GM18907 (cell line): ENCODE measurements at regions not wholly inside any gene's neighbourhood (a gene's known extent, or its start where the extent isn't known, plus 50 kb on each side); places are given as distances from the start of the nearest gene placed in this dataset.
A peak's percentile ranks its signal among the peaks of the same experiment; 100 is the strongest.
"Not testable (repeated sequence)": the region's sequence is repeated elsewhere in the genome, so short reads cannot be mapped to it uniquely, and the experiment has no call there.

Experiments
- ATAC-seq: cut with Tn5 transposase; IDR thresholded peaks from one replicate; pipeline ENCODE4 v1.9.1; 2021; ENCODE audit warnings: mild to moderate bottlenecking, moderate library complexity; ENCODE audit not compliant: unreplicated experiment

DNA sequence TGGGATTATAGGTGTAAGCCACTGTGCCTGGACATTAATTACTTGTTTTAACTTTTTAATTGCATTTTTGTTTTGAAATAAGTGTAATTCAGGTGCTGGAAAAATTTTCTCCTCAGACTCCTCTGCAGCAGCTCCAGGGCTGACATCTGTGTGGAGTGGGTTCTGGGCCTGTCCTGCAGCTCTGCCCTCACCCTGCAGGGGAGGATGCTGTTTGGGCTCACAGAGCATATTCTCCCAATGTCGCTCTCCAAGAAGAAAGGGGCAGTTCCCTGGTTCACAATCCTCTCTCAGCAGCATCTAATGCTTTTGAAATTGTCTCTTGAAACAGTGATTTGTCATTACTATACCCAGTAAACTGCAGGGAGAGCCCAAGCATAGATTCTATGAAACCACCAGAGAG, 995.7 kb downstream of the TMEM121 start:
- not testable (repeated sequence) for ATAC-seq

DNA sequence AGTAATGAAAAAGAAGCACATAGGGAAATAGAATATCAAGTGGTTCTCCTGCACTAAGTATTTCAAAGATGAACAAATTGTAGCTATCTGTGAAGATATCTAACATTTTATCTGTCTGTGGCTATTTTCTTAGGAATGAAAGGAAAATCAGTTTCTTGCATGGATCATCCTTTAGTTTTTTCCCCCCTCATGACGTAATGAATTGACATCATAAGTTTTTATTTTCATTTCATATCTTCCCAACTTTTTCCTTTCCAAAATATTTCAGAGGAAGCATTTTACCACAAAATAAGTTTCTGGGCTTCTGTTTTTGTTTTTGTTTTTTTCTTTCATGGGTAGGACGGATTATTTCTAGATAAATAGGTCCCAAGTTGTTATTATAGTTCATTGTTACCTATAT, 996.6 kb downstream of the TMEM121 start:
- no peak for ATAC-seq

DNA sequence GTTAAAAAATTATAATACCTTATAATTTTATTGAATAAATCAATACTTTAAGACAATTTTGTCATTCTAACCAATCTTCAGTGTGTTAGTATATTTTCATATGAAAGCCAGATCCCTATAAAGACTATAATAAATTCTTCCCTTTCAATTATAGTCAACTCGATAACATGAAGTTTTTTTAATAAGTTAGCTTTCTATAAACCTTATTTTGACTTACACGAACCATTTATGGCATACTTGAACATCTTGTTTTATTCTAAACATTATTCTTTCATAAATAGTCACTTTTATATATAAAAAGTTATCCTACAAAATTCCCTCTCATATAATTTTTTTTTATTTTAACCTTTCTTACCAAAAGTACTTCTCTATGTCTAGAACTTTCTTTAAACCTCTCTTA, 1002.3 kb downstream of the TMEM121 start:
- ATAC-seq, result no peak

DNA sequence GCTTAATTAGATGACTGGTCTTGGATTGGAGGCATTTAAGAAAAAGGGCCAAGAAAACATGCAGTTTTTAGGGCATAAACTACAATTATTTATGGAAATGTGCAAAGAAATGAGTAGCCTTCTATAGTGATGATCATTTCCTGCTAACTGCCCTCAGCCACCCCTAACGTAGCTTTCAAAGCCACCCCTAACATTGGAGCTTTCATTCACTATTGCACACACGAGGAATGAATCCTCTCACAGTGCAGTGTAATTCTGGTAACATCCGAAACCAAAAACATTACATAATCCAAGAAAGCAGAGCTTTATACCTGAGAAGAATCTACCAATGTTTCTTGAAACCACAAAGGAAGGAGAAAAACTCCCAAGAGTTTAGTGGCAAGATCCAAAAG, 1003.6 kb downstream of the TMEM121 start:
- ATAC-seq, result no peak

DNA sequence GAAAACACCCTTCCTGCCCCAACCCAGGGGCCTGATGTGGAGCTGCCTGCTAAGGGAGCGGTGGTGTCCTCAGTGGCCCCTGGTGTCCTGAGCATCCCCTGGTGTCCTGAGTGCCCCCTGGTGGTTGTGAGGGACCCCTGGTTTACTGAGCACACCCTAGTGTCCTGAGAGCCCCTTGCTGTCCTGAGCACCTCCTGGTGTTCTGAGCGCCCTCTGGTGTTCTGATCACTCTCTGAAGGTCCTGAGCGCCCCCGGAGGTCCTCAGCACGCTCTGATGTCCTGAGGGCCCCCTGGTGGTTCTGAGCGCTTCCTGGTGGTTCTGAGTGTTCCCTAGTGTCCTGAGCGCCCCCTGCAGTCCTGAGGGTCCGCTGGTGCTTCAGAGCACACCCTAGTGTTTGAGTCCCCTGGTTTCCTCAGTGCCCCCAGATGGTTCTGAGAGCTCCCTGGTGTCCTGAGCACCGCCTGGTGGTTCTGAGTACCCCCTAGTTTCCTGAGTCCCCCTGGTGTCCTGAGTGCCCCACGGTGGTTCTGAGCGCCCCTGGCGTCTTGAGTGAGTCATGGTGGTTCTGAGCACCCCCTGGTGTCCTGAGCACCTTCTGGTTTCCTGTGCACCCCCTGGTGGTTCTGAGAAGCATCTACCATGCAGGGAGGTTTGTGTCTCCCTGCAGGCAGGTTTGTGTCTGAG, 1004.2 kb downstream of the TMEM121 start:
- peak; percentile 77 for ATAC-seq

DNA sequence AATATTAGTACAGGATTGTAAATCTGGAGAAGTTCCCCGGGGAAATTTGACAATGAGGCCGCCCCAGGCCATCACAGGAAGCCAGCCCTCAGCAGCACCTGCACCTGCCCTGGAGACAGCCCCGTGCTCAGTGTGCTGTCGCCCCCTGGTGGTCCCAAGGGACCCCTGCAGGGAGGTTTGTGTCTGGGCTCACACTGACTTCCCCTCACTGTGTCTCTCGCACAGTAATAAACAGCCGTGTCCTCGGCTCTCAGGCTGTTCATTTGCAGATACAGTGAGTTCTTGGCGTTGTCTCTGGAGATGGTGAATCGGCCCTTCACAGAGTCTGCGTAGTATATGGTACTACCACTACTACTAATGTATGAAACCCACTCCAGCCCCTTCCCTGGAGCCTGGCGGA, 1011.2 kb downstream of the TMEM121 start:
- ATAC-seq, result not testable (repeated sequence)

DNA sequence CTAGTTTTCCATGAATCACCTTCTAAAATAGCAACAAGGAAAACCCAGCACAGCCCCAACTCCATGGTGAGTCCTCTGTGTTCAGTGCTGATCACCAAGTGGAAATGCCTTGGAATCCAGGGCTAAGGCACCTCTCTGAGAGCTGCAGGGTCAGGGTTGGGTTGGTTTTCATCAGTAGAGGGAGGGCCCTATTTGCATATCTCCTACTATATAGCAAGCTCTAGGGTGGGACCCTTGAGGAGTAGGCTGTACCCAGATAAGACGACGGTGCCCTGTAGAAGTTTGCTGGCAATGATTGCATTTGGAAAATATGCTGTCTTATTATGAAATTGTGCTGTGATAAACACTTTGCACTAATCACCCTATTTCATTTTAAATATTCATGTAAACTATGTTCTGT, 1011.8 kb downstream of the TMEM121 start:
- no peak for ATAC-seq

DNA sequence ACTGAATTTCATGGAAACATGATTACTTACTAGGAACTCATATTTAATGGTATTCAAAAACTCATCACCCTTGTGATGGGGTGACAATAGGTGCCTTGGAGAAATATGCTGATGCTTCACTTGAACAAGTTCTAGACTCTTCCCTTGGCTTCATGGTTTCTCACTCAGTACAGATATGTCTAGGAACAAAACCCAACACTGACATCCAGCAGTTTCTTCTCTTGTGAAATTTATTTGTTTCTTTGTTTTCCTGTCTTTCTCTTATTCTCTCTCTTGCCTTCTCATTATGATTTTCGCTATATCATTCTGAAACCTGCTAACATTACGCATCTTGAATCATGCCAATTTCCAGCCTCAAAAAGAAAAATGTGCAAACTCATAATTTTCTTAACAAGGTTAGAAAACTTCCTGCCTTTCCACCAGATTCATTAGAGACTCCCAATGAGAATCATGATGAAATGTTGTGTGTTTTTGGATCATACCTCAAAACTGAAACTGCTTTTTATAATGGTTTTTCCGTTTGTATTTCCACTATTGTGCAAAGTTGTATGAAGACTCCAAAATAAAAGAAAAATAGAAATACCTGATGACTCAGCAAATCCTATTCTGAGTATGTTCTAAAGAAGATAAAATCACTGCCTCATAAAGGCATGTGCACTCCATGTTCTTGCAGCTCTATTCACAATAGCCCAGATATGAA, 1021.5 kb downstream of the TMEM121 start:
- ATAC-seq, result no peak

DNA sequence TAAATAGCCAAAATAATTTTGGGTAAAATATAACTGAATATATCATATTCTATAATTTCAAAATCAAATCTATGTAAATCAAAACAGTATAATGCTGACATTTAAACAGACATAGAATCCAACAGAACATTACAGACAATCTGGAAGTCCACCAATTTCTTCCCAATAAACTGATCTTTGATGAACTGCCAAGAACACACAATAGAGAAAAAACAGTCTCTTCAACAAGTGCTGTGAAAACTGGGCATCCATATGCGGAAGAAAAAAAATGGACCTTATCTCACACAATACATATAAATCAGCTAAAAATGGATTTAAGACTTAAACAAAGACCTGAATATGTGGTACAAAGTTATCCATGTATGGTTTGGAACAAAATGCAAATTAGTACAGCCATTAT, 1022.7 kb downstream of the TMEM121 start:
- ATAC-seq, result no peak

DNA sequence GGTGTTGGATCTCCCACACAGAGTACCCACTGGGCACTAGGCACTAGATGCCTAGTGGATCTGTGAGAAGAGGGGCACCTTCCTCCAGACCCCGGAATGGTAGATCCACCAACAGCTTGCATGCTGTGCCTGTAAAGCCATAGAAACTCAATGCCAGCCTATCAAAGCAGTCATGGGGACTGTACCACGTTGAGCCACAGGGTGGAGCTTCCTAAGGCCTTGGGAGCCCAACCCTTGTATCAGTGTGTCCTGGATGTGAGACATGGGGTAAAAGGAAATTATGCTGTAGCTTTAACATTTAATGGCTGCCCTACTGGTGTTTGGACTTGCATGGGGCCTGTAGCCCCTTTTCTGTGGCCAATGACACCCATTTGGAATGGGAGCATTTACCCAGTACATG, 1024.9 kb downstream of the TMEM121 start:
- no peak for ATAC-seq

DNA sequence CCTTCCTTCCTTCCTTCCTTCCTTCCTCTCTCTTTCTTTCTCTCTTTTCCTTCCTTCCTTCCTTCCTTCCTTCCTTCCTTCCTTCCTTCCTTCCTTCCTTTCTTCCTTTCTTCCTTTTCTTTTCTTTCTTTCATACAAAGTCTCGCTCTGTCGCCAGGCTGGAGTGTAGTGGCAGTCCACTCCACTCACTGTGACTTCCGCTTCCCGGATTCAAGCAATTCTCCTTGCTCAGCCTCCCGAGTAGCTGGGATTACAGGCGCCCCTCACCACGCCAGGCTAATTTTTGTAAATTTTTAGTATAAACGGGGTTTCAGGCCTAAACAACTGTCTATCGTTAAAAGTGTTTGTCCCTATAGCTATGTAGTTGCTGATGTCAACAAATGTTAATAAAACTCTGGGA, 1029.8 kb downstream of the TMEM121 start:
- ATAC-seq, result not testable (repeated sequence)

DNA sequence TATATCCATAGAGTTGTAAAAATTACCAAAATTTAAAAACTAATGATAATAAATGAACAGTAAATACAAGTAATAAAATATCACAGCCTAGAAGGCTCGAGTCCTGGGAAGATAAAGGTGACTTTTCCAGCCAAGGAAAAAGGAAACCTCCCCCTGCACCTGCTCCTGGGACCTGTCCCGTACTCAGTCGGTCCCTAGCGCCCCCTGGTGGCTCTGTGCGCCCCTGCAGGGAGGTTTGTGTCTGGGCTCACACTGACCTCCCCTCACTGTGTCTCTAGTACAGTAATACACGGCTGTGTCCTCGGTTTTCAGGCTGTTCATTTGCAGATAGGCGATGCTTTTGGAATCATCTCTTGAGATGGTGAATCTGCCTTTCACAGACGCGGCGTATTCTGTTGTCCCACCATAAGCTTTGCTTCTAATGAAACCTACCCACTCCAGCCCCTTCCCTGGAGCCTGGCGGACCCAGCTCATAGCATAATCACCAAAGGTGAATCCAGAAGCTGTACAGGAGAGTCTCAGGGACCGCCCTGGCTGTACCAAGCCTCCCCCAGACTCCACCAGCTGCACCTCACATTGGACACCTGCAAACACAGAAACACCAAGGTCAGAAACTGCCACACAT, 1030.4 kb downstream of the TMEM121 start:
- no peak for ATAC-seq

DNA sequence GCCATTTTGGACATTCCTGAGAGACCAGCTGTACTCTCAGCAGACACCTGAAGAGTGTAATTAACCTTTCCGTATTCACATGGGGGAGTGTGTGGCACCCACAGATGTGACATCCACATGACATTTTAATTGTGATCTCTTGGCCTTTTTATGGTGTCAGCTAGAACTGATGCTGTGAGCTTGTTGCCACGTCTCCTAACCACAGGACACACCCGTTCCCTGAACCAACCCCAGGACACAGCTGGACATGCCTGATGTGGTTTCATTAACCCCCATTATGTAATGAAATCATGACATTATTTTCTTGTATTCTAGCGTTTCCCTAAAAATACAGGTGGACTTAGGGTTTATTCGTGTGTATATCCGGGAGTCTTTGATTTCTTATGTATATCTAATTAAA, 1036.1 kb downstream of the TMEM121 start:
- no peak for ATAC-seq

DNA sequence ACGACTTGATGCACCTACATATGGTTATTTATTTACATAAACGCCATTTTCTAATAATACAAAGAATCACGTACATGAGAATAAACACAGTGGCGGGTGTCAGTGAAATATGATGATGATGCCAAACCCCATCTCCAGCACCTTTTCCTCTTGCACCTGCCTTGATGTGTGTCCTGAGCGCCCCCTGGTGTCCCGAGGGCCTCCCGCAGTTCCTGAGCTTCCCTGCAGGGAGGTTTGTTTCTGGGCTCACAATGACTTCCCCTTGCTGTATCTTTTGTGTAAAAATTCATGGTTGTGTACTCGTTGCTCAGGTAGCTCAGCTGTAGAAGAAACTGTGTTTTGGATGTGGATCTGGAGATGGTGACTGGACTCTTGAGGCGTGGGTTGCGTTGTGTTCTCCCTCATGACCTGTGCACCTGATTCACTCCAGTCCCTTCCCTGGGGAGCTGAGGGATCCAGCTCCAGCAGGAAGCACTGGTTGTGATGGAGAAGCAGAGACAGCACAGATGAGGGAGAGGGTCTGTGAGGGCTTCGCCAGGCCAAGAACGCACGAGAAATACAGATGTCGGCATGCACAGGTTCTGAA, 1037.8 kb downstream of the TMEM121 start:
- ATAC-seq, result no peak

DNA sequence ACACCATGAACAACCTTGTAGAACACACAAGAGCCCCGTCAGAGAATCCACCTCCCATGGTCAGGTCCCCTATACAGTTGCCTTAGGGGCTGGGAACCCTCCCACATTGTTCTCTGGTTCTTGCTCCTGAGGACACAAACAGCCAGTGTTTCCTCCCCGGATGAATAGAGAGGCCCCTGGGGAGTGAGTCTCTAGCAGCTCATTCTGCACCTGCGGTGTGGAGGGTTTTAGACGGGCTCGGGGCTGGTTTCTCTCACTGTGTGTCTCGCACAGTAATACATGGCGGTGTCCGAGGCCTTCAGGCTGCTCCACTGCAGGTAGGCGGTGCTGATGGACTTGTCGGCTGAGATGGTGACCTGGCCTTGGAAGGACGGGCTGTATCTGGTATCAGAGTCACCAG, 1052.1 kb downstream of the TMEM121 start:
- ATAC-seq, result peak; percentile 62

DNA sequence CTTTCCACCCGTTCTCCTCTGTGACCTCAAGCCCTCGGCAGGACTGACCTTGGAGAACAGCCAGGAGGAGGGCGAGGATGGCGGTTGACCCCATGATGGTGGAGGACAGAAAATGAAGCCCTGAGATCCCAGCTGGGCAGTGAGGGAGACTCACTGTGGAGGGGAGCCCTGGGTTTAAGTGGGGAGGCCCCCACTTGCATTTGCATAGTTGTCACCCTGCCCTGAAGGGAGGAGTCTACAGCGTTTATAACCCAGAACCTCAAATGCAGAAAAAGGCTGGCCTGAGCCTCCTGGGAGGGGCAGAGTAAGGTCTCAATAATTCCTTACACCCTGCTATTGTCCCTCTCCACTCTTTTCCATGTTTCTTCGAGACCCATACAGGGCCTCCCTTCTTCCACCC, 1052.7 kb downstream of the TMEM121 start:
- ATAC-seq, result no peak

DNA sequence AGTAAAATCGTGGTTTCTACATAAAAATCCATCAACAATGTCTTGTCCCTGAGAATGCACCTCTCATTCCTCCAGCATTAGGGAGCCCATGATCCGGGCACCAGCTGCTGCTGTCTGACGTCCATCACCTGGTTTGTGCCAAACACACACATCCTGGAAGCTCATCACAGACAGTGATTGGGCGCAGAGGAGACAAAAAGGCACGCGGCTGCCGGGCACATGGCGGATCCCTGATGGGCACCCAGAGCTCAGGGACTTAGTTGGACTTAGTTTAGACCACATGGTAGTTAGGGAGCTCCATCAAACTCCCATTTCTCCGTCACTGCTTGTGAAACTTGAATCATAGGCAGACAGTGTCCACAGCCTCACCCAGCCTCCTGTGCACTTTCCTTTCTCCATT, 1059.3 kb downstream of the TMEM121 start:
- peak; percentile 9 for ATAC-seq

DNA sequence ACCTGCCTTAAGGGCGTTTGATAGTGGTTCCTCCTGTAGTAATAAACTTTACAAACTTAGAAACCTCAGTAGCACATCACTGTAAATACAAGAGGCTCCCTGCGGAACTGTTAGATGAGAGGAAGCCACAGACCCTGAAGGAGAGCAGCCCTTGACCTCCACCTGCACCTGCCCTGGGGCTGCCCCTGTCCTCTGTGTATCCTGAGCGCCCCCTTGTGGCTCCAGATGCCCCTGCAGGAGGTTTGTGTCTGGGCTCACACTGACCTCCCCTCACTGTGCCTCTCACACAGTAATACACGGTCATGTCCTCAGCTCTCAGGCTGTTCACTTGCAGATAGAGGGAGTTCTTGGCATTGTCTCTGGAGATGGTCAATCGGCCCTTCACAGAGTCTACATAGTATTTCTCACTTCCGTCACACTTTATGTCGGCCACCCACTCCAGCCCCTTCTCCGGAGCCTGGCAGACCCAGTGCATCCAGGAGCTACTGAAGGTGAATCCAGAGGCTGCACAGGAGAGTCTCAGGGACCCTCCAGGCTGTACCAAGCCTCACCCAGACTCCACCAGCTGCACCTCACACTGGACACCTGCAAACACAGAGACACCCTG, 1059.8 kb downstream of the TMEM121 start:
- peak; percentile 65 for ATAC-seq

DNA sequence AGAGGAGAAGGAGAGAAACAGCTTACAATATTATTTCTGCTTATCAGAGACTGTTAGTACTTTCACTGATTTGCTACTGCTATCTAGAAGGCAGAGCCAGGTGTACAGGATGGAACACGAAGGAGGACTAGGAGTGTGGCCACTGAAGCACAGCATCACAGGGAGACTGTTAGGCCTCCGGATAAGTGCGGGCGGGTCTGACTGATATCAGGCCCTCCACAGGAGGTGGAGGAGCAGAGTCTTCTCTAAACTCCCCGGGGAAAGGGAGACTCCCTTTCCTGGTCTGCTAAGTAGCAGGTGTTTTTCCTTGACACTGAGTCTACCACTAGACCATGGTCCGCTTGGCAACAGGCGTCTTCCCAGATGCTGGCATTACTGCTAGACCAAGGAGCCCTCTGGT, 1065.2 kb downstream of the TMEM121 start:
- ATAC-seq, result not testable (repeated sequence)

DNA sequence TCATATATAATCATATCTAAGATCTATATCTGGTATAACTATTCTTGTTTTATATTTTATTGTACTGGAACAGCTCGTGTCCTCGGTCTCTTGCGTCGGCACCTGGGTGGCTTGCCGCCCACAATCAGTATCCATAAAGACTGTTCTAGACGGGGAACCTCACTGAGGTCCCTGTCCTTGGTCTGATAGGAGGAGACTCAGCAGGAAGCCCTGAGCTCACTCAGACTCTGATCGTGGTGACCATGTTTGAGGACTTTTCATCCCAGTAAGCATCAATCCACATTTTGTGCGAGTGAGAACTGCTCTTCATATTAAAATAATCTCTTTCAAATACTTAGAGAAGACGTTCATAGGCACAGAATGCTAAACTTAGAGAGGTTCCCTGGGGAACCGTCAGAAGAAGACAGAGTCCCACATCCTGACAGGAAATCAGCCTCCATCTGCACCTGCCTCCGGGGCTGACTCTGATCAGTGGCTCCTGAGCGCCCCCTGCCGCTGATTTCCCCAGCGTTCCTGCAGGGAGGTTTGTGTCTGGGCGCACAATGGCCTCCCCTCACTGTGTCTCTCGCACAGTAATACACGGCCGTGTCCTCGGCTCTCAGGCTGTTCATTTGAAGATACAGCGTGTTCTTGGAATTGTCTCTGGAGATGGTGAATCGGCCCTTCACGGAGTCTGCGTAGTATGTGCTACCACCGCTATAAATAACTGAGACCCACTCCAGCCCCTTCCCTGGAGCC, 1065.9 kb downstream of the TMEM121 start:
- not testable (repeated sequence) for ATAC-seq

DNA sequence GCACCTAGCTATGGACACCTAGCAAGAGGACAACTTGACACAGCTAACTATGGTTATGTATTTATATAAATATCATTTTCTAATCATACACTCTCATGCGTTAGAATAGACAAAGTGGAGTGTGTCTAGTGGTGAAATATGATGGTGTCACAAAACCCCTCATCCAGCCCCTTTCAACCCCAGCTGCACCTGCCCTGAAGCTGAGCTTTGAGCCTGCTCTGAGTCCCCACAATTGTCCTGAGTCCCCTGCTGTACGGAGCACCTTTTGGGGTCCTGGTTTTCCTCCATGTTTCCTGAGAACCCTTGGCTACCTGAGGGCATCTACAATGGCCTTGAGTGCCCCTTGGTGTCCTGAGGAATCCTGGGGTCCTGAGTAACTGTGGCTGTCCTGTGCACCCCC, 1072.8 kb downstream of the TMEM121 start:
- ATAC-seq, result no peak
